NAMALWA (cell line): ENCODE measurements at regions not wholly inside any gene's neighbourhood (a gene's known extent, or its start where the extent isn't known, plus 50 kb on each side); places are given as distances from the start of the nearest gene placed in this dataset.
A peak's percentile ranks its signal among the peaks of the same experiment; 100 is the strongest.

Experiments used
- DNase-seq: peaks from one replicate; pipeline ENCODE4 v3.0.0-alpha.2; 2015; ENCODE audit warnings: low spot score

- DNase-seq: no peak
Measured at GRCh38 chr11:97428247-97428790, 1038.5 kb downstream of the JRKL start.

GRCh38 chr11:97430877-97431276, 1041.1 kb downstream of the JRKL start:
- DNase-seq: no peak

GRCh38 chr11:97432926-97433325, 1043.1 kb downstream of the JRKL start:
- no peak for DNase-seq

GRCh38 chr11:97445561-97445960, 1055.7 kb downstream of the JRKL start:
- no peak for DNase-seq

- DNase-seq: no peak
Measured at GRCh38 chr11:97451441-97451840, 1061.6 kb downstream of the JRKL start.

- no peak for DNase-seq
Measured at GRCh38 chr11:97454988-97455387, 1065.2 kb downstream of the JRKL start.

- DNase-seq: no peak
Measured at GRCh38 chr11:97460091-97460490, 1070.3 kb downstream of the JRKL start.

- DNase-seq: no peak
Measured at GRCh38 chr11:97461044-97461880, 1071.4 kb downstream of the JRKL start.

GRCh38 chr11:97461934-97462333, 1072.1 kb downstream of the JRKL start:
- DNase-seq: no peak

- peak; percentile 2 for DNase-seq
Measured at GRCh38 chr11:97463891-97464290, 1074.1 kb downstream of the JRKL start.

GRCh38 chr11:97471480-97471879, 1081.7 kb downstream of the JRKL start:
- DNase-seq: no peak

GRCh38 chr11:97487387-97487786, 1097.6 kb downstream of the JRKL start:
- DNase-seq: no peak

GRCh38 chr11:97498891-97499290, 1109.1 kb downstream of the JRKL start:
- DNase-seq: no peak

GRCh38 chr11:97502201-97502600, 1112.4 kb downstream of the JRKL start:
- no peak for DNase-seq

GRCh38 chr11:97506076-97506759, 1116.4 kb downstream of the JRKL start:
- no peak for DNase-seq

GRCh38 chr11:97514446-97514845, 1124.6 kb downstream of the JRKL start:
- DNase-seq: no peak

- peak; percentile 3 for DNase-seq
Measured at GRCh38 chr11:97516688-97517087, 1126.9 kb downstream of the JRKL start.

- DNase-seq: no peak
Measured at GRCh38 chr11:97525273-97525672, 1135.5 kb downstream of the JRKL start.

GRCh38 chr11:97537407-97538150, 1147.8 kb downstream of the JRKL start:
- DNase-seq: no peak

GRCh38 chr11:97544431-97544830, 1154.6 kb downstream of the JRKL start:
- DNase-seq: no peak

GRCh38 chr11:97548280-97548679, 1158.5 kb downstream of the JRKL start:
- no peak for DNase-seq

- peak; percentile 3 for DNase-seq
Measured at GRCh38 chr11:97557399-97557798, 1167.6 kb downstream of the JRKL start.
